B cell (primary cell): ENCODE measurements at regions not wholly inside any gene's neighbourhood (a gene's known extent, or its start where the extent isn't known, plus 50 kb on each side); places are given as distances from the start of the nearest gene placed in this dataset.

Experiments
- ATAC-seq: fragments of 200-7000 bp; cut with Tn5 transposase; one replicate; pipeline ENCODE4 v1.10.0; 2021; ENCODE audit warnings: low read depth, mild to moderate bottlenecking, moderate number of reproducible peaks, moderate library complexity
- CTCF ChIA-PET: fragments of 350-600 bp; sonication (Branson Sonifier 250); formaldehyde crosslinking; loops from one replicate; lab custom pipeline; 2021; ENCODE audit warnings: antibody characterized with exemption, inconsistent platforms; lab: Charles Lee
- POLR2A ChIA-PET: fragments of 350-600 bp; sonication (Branson Sonifier 250); formaldehyde crosslinking; loops from one replicate; lab custom pipeline; 2021; ENCODE audit warnings: antibody characterized with exemption; lab: Charles Lee
- DNase-seq: peaks from one replicate; pipeline ENCODE4 v3.0.0; 2013
- H2AFZ ChIP-seq: 2 replicates; pipeline ENCODE4 v1.6.1; 2012; ENCODE audit warnings: mild to moderate bottlenecking, low read depth, low read length; ENCODE audit not compliant: insufficient read depth, poor library complexity, severe bottlenecking
- H3K27ac ChIP-seq, 2 donors: 1 replicate in 1 of 2; 2 replicates in 1 of 2; pipeline ENCODE4 v1.5.1; 2012 to 2013; ENCODE audit warnings: low read length in 2 of 2, mild to moderate bottlenecking in 2 of 2, moderate library complexity in 1 of 2
- H3K27me3 ChIP-seq, 4 experiments: fragments of 200-600 bp in 1 of 4; sonication (generic) in 1 of 4; replicated peaks in 1 of 4; 1 replicate in 2 of 4; 2 replicates in 2 of 4; pipeline versions ENCODE4 v1.6.1 to v1.7.0; 2013 to 2016; ENCODE audit warnings: low read length in 3 of 4, mild to moderate bottlenecking in 2 of 4, mixed read lengths in 1 of 4, moderate library complexity in 1 of 4; ENCODE audit not compliant: insufficient read depth in 4 of 4, control insufficient read depth in 3 of 4; ENCODE audit errors: control extremely low read depth in 1 of 4
- H3K36me3 ChIP-seq, 2 experiments: replicated peaks in 1 of 2; 1 replicate in 1 of 2; 2 replicates in 1 of 2; pipeline versions ENCODE4 v1.6.1 to v1.7.1; 2013; ENCODE audit warnings: low read length in 1 of 2; ENCODE audit not compliant: insufficient read depth in 2 of 2, control insufficient read depth in 1 of 2; ENCODE audit errors: control extremely low read depth in 1 of 2, extremely low read depth in 1 of 2
- H3K4me1 ChIP-seq, 2 donors: fragments of 200-600 bp in 1 of 2; sonication (generic) in 1 of 2; 1 replicate in 1 of 2; 2 replicates in 1 of 2; pipeline versions ENCODE4 v1.5.1 to v1.6.1; 2013 to 2017; ENCODE audit warnings: low read length in 2 of 2; ENCODE audit not compliant: control insufficient read depth in 2 of 2, insufficient read depth in 2 of 2
- H3K4me2 ChIP-seq: replicated peaks from 2 replicates; pipeline ENCODE3; 2012; ENCODE audit warnings: mild to moderate bottlenecking, low read depth, low read length; ENCODE audit not compliant: poor library complexity, severe bottlenecking
- H3K4me3 ChIP-seq, 5 experiments: fragments of 200-600 bp in 1 of 5; sonication (generic) in 1 of 5; 1 replicate in 3 of 5; 2 replicates in 2 of 5; pipeline versions ENCODE4 v1.5.1 to v1.7.0; 2011 to 2016; ENCODE audit warnings: low read length in 4 of 5, mild to moderate bottlenecking in 4 of 5, low read depth in 2 of 5, control low read depth in 1 of 5, moderate library complexity in 1 of 5; ENCODE audit not compliant: insufficient read depth in 1 of 5; ENCODE audit errors: control extremely low read depth in 1 of 5, extremely low read depth in 1 of 5
- H3K79me2 ChIP-seq: fragments of 200-600 bp; sonication (generic); one replicate; pipeline ENCODE4 v1.6.0; 2016; ENCODE audit warnings: low read length; ENCODE audit not compliant: control insufficient read depth, insufficient read depth
- H3K9ac ChIP-seq: fragments of 200-600 bp; sonication (generic); 2 replicates; pipeline ENCODE4 v1.6.1; 2017; ENCODE audit warnings: mild to moderate bottlenecking, low read length, moderate library complexity
- H3K9me3 ChIP-seq, 3 donors: one replicate each; pipeline versions ENCODE4 v1.6.1 to v1.7.1; 2013; ENCODE audit warnings: low read length in 2 of 3; ENCODE audit not compliant: control insufficient read depth in 2 of 3, insufficient read depth in 1 of 3; ENCODE audit errors: control extremely low read depth in 1 of 3
- H4K20me1 ChIP-seq: 2 replicates; pipeline ENCODE4 v1.6.0; 2012; ENCODE audit warnings: mild to moderate bottlenecking, low read length; ENCODE audit not compliant: insufficient read depth, control insufficient read depth, poor library complexity, severe bottlenecking
- H3K27ac Mint-ChIP-seq: one replicate; pipeline ENCODE4 v1.8.0; 2021; ENCODE audit warnings: mixed read lengths
- H3K27me3 Mint-ChIP-seq: one replicate; pipeline ENCODE4 v1.8.0; 2021; ENCODE audit warnings: mixed read lengths
- H3K4me1 Mint-ChIP-seq: one replicate; pipeline ENCODE4 v1.8.0; 2021; ENCODE audit warnings: mixed read lengths
- H3K4me3 Mint-ChIP-seq: one replicate; pipeline ENCODE4 v1.8.0; 2021; ENCODE audit warnings: mixed read lengths
- H3K9me3 Mint-ChIP-seq: one replicate; pipeline ENCODE4 v1.8.0; 2022; ENCODE audit warnings: mixed read lengths; ENCODE audit not compliant: insufficient read depth
- EZH2 ChIP-seq: IDR thresholded peaks from 2 replicates; pipeline ENCODE4 v1.6.1; 2012; ENCODE audit warnings: borderline replicate concordance, low read depth, mild to moderate bottlenecking, moderate library complexity, low read length; ENCODE audit not compliant: insufficient read depth, poor library complexity, severe bottlenecking
- WGBS: methylation state at CpG from one replicate; pipeline ENCODE4 v1.1.5; 2013; ENCODE audit warnings: missing lambda C conversion rate; ENCODE audit not compliant: insufficient coverage; 5-methylcytosine and 5-hydroxymethylcytosine counted together
- intact Hi-C: fragments of 100-400 bp; cut with micrococcal nuclease; formaldehyde crosslinking; loops from one replicate; pipeline ENCODE4 v1.10.0; 2022
- TF ChIP-seq, protein P1 (sequence below): fragments of 200-600 bp; IDR thresholded peaks from one replicate; pipeline ENCODE4 v1.8.0; 2022; ENCODE audit warnings: antibody characterized with exemption, mild to moderate bottlenecking

DNA sequence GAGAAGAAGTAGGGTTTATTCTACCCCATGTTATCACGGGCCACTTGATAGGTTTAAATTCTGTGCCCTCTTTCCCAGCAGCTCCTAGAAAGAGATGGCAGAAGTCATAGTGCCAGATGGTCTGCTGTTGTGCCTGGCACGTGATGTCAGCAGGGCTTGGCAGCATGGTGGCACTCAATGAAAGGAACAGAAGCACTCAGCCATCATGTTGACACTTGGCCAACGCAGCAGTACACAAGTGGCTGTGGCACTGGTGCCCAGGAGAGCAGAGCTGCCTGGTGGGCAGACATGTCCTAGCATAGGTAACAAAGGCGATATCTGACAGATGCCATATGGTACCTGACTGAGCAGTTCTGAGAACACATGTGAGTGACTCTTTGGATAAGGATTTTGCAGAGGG is 796.4 kb upstream of the ACO1 start:
- H3K9me3 ChIP-seq = no peaks in the 10 kb centered on the region
- Mint-ChIP-seq H3K4me3 (no peak overlapping the region), H3K9me3 (no peaks in the 10 kb centered on the region), H3K27me3 (no peaks in the 10 kb centered on the region), H3K27ac (no peak overlapping the region), H3K4me1 (no peaks in the 10 kb centered on the region)
- no peaks in the 10 kb centered on the region for H3K79me2 ChIP-seq
- no peaks in the 10 kb centered on the region for H3K4me1 ChIP-seq
- H3K36me3 ChIP-seq = no peaks in the 10 kb centered on the region
- DNase-seq (no peak), ATAC-seq (no peak)
- H3K9ac ChIP-seq = no peak overlapping the region
- WGBS = 91% methylated on average over 4 of the region's 4 CpGs
- intact Hi-C loops = no loop called here
- TF ChIP-seq EZH2 = no peak
- TF ChIP-seq, protein P1, sequence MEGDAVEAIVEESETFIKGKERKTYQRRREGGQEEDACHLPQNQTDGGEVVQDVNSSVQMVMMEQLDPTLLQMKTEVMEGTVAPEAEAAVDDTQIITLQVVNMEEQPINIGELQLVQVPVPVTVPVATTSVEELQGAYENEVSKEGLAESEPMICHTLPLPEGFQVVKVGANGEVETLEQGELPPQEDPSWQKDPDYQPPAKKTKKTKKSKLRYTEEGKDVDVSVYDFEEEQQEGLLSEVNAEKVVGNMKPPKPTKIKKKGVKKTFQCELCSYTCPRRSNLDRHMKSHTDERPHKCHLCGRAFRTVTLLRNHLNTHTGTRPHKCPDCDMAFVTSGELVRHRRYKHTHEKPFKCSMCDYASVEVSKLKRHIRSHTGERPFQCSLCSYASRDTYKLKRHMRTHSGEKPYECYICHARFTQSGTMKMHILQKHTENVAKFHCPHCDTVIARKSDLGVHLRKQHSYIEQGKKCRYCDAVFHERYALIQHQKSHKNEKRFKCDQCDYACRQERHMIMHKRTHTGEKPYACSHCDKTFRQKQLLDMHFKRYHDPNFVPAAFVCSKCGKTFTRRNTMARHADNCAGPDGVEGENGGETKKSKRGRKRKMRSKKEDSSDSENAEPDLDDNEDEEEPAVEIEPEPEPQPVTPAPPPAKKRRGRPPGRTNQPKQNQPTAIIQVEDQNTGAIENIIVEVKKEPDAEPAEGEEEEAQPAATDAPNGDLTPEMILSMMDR = no peak
- no peak overlapping the region for H3K4me3 ChIP-seq
- H4K20me1 ChIP-seq = no peaks in the 10 kb centered on the region
- ChIA-PET POLR2A (no interaction called here), CTCF (no interaction called here)
- H3K27me3 ChIP-seq = no peaks in the 10 kb centered on the region
- H2AFZ ChIP-seq = no peak overlapping the region
- H3K4me2 ChIP-seq = no peak overlapping the region
- H3K27ac ChIP-seq = no peak overlapping the region

DNA sequence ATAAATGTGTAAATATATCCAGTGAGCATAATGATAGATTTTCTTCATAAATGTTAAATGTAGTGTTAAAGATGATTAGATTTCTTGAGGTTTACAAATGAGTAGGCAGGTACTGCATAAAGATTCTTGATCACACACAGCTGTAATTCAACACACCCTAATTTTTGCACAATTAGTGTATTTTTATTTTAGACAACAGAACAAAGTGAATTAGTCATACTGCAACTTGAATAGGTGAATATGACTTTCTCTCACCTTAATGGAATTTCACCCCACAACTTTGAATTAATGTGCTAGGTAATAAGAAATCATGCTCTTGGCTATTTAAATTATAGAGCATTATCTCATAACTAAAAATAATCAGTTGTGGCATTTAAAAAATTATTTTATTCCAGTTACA is 795.7 kb upstream of the ACO1 start:
- H3K9me3 Mint-ChIP-seq = no peaks in the 10 kb centered on the region
- ChIA-PET CTCF (no interaction called here), POLR2A (no interaction called here)
- ATAC-seq (no peak), DNase-seq (no peak)
- intact Hi-C loops = no loop called here
- Histone ChIP-seq H3K79me2 (no peaks in the 10 kb centered on the region), H3K27ac (no peak overlapping the region), H3K27me3 (no peaks in the 10 kb centered on the region), H2AFZ (no peak overlapping the region), H3K36me3 (no peaks in the 10 kb centered on the region), H3K9ac (no peak overlapping the region), H3K4me2 (no peak overlapping the region), H3K9me3 (no peaks in the 10 kb centered on the region), H3K4me1 (no peaks in the 10 kb centered on the region), H4K20me1 (no peaks in the 10 kb centered on the region), H3K4me3 (no peak overlapping the region)
- TF ChIP-seq, protein P1 = no peak
- TF ChIP-seq EZH2 = no peak
- H3K27ac Mint-ChIP-seq = no peak overlapping the region
- no peak overlapping the region for H3K4me3 Mint-ChIP-seq
- no peaks in the 10 kb centered on the region for H3K27me3 Mint-ChIP-seq
- H3K4me1 Mint-ChIP-seq = no peaks in the 10 kb centered on the region
